ENCODE measurements at regions not wholly inside any gene's neighbourhood (a gene's known extent, or its start where the extent isn't known, plus 50 kb on each side); places are given as distances from the start of the nearest gene placed in this dataset.

DNA sequence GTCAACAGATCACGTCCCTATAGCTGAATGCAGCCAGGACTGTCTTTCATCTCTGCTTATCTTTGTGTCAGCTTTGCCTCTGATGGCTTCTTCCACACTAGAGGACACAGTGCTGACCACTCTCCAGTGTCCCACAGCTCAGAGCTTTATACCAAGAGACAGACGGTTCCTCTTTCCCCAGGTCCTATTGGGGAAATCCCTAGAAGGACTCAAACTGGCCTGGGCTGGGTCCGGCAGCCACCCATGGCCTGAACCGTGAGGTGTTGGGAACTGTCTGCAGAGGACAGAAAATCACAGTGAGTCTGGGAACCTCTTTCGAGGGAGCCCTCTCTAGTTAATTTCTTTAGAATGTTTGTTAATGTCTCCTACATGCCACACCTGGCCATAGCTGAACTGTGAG is 68.3 kb upstream of the SHB start:
- H3K27me3 ChIP-seq (ENCODE audit: control insufficient read depth, low read length), result peaks cover 21% of the 10 kb centered on the region
- H3K27ac ChIP-seq (ENCODE audit: low read depth, low read length), result no peak overlapping the region
- no peaks in the 10 kb centered on the region for H3K4me1 ChIP-seq (ENCODE audit: control insufficient read depth, low read length)
- no peaks in the 10 kb centered on the region for H3K79me2 ChIP-seq (ENCODE audit: control insufficient read depth, low read length)
- H3K9me2 ChIP-seq (replicated peaks; ENCODE audit: control insufficient read depth, low read length), result no peaks in the 10 kb centered on the region
- no peak overlapping the region for H3K4me3 ChIP-seq (ENCODE audit: low read length)
- no peaks in the 10 kb centered on the region for H3K36me3 ChIP-seq (ENCODE audit: control insufficient read depth, low read length)
- H3K9me3 ChIP-seq (ENCODE audit: control insufficient read depth, insufficient read depth, low read length), result no peaks in the 10 kb centered on the region
- no peak overlapping the region for H3K4me2 ChIP-seq (ENCODE audit: low read length)
- H3F3A ChIP-seq (ENCODE audit: control insufficient read depth, insufficient read depth), result no peaks in the 10 kb centered on the region
- TF ChIP-seq, protein P1, sequence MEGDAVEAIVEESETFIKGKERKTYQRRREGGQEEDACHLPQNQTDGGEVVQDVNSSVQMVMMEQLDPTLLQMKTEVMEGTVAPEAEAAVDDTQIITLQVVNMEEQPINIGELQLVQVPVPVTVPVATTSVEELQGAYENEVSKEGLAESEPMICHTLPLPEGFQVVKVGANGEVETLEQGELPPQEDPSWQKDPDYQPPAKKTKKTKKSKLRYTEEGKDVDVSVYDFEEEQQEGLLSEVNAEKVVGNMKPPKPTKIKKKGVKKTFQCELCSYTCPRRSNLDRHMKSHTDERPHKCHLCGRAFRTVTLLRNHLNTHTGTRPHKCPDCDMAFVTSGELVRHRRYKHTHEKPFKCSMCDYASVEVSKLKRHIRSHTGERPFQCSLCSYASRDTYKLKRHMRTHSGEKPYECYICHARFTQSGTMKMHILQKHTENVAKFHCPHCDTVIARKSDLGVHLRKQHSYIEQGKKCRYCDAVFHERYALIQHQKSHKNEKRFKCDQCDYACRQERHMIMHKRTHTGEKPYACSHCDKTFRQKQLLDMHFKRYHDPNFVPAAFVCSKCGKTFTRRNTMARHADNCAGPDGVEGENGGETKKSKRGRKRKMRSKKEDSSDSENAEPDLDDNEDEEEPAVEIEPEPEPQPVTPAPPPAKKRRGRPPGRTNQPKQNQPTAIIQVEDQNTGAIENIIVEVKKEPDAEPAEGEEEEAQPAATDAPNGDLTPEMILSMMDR (IDR thresholded peaks at IDR 0.05; ENCODE audit: low read depth, low read length, poor library complexity, severe bottlenecking), result no peak
- TF ChIP-seq EZH2phosphoT487 (IDR thresholded peaks at IDR 0.05; ENCODE audit: borderline replicate concordance, low read length), result no peak
- no peaks in the 10 kb centered on the region for H4K20me1 ChIP-seq (ENCODE audit: control insufficient read depth, insufficient read depth, low read depth, low read length)

DNA sequence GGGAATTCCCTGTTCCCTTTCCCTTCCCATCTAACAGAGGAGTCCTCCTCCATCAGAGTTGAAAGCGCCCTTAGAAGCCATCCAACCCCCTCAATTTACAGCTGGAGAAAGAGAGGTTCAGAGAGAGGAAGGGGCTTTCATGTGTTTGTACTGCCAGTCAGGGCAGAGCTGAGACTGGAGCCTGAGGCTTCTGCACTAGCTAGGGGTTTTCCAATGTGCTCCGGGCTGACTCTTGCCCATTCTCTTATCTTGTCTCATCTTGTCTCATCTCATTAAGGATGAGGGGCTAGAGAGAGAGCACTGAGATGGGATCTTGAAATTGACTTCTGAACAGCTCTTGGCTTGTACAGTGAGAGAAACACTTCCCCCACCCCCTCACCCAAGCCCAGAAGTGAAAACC is 67.4 kb upstream of the SHB start:
- Histone ChIP-seq H3K79me2 (ENCODE audit: control insufficient read depth, low read length) (no peaks in the 10 kb centered on the region), H3K36me3 (ENCODE audit: control insufficient read depth, low read length) (no peaks in the 10 kb centered on the region), H3K27me3 (ENCODE audit: control insufficient read depth, low read length) (peaks cover 11% of the 10 kb centered on the region), H3K4me3 (ENCODE audit: low read length) (no peak overlapping the region), H3K9me2 (replicated peaks; ENCODE audit: control insufficient read depth, low read length) (no peaks in the 10 kb centered on the region), H3K4me2 (ENCODE audit: low read length) (no peak overlapping the region), H4K20me1 (ENCODE audit: control insufficient read depth, insufficient read depth, low read depth, low read length) (no peaks in the 10 kb centered on the region), H3K27ac (ENCODE audit: low read depth, low read length) (no peak overlapping the region), H3F3A (ENCODE audit: control insufficient read depth, insufficient read depth) (no peaks in the 10 kb centered on the region), H3K4me1 (ENCODE audit: control insufficient read depth, low read length) (no peaks in the 10 kb centered on the region), H3K9me3 (ENCODE audit: control insufficient read depth, insufficient read depth, low read length) (no peaks in the 10 kb centered on the region)
- TF ChIP-seq, protein P1 (IDR thresholded peaks at IDR 0.05; ENCODE audit: low read depth, low read length, poor library complexity, severe bottlenecking), result no peak
- TF ChIP-seq EZH2phosphoT487 (IDR thresholded peaks at IDR 0.05; ENCODE audit: borderline replicate concordance, low read length), result no peak

DNA sequence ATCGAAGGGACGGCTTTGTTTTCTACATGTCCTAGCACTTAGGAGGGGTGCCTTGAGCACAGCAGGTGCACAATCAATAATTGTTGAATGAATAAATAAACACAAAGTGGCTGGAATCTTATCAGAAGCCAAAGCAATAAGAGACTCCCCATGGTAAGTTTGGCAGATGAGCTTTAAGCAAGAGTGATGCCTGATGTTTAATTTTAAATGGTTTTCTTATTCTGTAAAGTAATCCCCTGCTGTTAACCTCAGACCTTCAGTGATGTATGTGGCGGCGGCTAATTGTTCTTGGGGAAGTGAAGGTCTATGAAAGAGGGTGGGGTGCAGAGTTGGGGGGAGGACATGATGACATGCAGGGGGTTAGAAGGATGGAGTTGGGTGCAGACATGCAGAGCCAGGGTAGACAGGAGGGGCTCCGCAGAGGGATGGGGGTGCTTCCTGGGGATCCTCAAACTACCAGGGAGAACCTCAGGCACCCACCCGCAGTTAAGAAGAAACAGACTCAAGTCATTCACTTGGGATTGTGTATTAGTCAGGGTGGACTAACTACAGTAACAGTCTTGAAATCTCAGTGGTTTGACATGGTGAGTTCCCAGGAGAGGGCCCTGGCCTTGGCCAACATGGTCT is 65.7 kb upstream of the SHB start:
- Histone ChIP-seq H3K4me2 (ENCODE audit: low read length) (no peak overlapping the region), H3K9me3 (ENCODE audit: control insufficient read depth, insufficient read depth, low read length) (no peaks in the 10 kb centered on the region), H3K4me3 (ENCODE audit: low read length) (no peak overlapping the region), H3K4me1 (ENCODE audit: control insufficient read depth, low read length) (no peaks in the 10 kb centered on the region), H3K79me2 (ENCODE audit: control insufficient read depth, low read length) (no peaks in the 10 kb centered on the region), H3F3A (ENCODE audit: control insufficient read depth, insufficient read depth) (no peaks in the 10 kb centered on the region), H4K20me1 (ENCODE audit: control insufficient read depth, insufficient read depth, low read depth, low read length) (no peaks in the 10 kb centered on the region), H3K27me3 (ENCODE audit: control insufficient read depth, low read length) (peaks cover 11% of the 10 kb centered on the region), H3K36me3 (ENCODE audit: control insufficient read depth, low read length) (no peaks in the 10 kb centered on the region), H3K9me2 (replicated peaks; ENCODE audit: control insufficient read depth, low read length) (no peaks in the 10 kb centered on the region), H3K27ac (ENCODE audit: low read depth, low read length) (no peak overlapping the region)
- TF ChIP-seq, protein P1 (IDR thresholded peaks at IDR 0.05; ENCODE audit: low read depth, low read length, poor library complexity, severe bottlenecking), result no peak
- no peak for TF ChIP-seq EZH2phosphoT487 (IDR thresholded peaks at IDR 0.05; ENCODE audit: borderline replicate concordance, low read length)
